ENCODE measurements at regions not wholly inside any gene's neighbourhood (a gene's known extent, or its start where the extent isn't known, plus 50 kb on each side); places are given as distances from the start of the nearest gene placed in this dataset.

DNA sequence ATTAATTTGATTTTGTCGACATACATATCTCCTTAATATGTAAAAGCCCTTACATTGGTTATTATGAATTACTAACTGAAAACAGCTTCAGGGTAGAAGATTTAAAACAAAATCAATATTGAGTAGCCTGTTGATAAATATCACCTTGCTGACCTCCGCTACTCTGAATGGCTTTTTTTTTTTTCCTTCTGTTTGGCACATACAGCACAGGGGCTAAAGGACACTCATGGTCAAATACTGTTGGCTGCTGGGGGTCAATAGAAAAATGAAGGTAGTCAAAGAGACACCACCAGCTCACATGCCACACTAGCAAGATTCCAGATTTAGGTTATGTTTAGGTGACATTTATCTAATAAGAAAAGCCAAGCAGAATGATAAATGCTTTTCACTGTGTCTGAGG is 1642.4 kb upstream of the SLC39A10 start:
- no peak overlapping the region for H3K9ac ChIP-seq

More for the DNA sequence above, 1642.4 kb upstream of the SLC39A10 start:
- TF ChIP-seq FOXM1 (IDR thresholded peaks at IDR 0.05; ENCODE audit: low read depth) = no peak
- no peak for TF ChIP-seq MXI1 (IDR thresholded peaks at IDR 0.05; ENCODE audit: low read depth, low read length)
- no peak for TF ChIP-seq RFX5 (IDR thresholded peaks at IDR 0.05; ENCODE audit: low read length)
- no peak for TF ChIP-seq TAF1 (IDR thresholded peaks at IDR 0.05; ENCODE audit: borderline replicate concordance, low read depth, low read length)
- no peak for TF ChIP-seq CHD2 (IDR thresholded peaks at IDR 0.05; ENCODE audit: low read length, partially characterized antibody)
- no peak for TF ChIP-seq FOSL2 (IDR thresholded peaks at IDR 0.05; ENCODE audit: borderline replicate concordance, low read depth)
- TF ChIP-seq POLR2AphosphoS5 (IDR thresholded peaks at IDR 0.05; ENCODE audit: low read depth, low read length) = no peak
- no peak for TF ChIP-seq SMC3 (IDR thresholded peaks at IDR 0.05; ENCODE audit: low read depth, low read length)
- TF ChIP-seq NFIC (IDR thresholded peaks at IDR 0.05; ENCODE audit: borderline replicate concordance) = no peak
- TF ChIP-seq, protein P1, sequence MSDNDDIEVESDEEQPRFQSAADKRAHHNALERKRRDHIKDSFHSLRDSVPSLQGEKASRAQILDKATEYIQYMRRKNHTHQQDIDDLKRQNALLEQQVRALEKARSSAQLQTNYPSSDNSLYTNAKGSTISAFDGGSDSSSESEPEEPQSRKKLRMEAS (IDR thresholded peaks at IDR 0.05; ENCODE audit: low read depth) = no peak
- TF ChIP-seq, protein P2, sequence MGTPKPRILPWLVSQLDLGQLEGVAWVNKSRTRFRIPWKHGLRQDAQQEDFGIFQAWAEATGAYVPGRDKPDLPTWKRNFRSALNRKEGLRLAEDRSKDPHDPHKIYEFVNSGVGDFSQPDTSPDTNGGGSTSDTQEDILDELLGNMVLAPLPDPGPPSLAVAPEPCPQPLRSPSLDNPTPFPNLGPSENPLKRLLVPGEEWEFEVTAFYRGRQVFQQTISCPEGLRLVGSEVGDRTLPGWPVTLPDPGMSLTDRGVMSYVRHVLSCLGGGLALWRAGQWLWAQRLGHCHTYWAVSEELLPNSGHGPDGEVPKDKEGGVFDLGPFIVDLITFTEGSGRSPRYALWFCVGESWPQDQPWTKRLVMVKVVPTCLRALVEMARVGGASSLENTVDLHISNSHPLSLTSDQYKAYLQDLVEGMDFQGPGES (IDR thresholded peaks at IDR 0.05; ENCODE audit: low read depth, low read length) = no peak
- TF ChIP-seq, protein P3, sequence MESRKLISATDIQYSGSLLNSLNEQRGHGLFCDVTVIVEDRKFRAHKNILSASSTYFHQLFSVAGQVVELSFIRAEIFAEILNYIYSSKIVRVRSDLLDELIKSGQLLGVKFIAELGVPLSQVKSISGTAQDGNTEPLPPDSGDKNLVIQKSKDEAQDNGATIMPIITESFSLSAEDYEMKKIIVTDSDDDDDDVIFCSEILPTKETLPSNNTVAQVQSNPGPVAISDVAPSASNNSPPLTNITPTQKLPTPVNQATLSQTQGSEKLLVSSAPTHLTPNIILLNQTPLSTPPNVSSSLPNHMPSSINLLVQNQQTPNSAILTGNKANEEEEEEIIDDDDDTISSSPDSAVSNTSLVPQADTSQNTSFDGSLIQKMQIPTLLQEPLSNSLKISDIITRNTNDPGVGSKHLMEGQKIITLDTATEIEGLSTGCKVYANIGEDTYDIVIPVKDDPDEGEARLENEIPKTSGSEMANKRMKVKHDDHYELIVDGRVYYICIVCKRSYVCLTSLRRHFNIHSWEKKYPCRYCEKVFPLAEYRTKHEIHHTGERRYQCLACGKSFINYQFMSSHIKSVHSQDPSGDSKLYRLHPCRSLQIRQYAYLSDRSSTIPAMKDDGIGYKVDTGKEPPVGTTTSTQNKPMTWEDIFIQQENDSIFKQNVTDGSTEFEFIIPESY (IDR thresholded peaks at IDR 0.05; ENCODE audit: borderline replicate concordance, low read depth) = no peak
- TF ChIP-seq YY1 (IDR thresholded peaks at IDR 0.05; ENCODE audit: low read depth) = no peak
- no peak for TF ChIP-seq TCF12 (IDR thresholded peaks at IDR 0.05)
- TF ChIP-seq EP300 (IDR thresholded peaks at IDR 0.05; ENCODE audit: borderline replicate concordance in 1 of 2, low read depth in 1 of 2, low read length in 1 of 2) = no peak
- no peak for TF ChIP-seq CTCF (IDR thresholded peaks at IDR 0.05)
- no peak for TF ChIP-seq USF1 (IDR thresholded peaks at IDR 0.05; ENCODE audit: borderline replicate concordance, low read depth)
- no peaks in the 10 kb centered on the region for H3K79me2 ChIP-seq (ENCODE audit: insufficient read depth)
- no peak overlapping the region for H3K4me2 ChIP-seq
- POLR2A ChIA-PET = no interaction called here
- H3K9me2 ChIP-seq = no peaks in the 10 kb centered on the region
- H2AFZ ChIP-seq (ENCODE audit: low read depth) = no peak overlapping the region
- 24% methylated on average over 2 of the region's 2 CpGs for WGBS (ENCODE audit: low lambda C conversion rate)
- H3K4me3 ChIP-seq (ENCODE audit: low read depth in 2 of 2, low read length in 1 of 2) = no peak overlapping the region
- no peaks in the 10 kb centered on the region for H3K27me3 ChIP-seq (ENCODE audit: insufficient read depth)
- H3K27ac ChIP-seq (ENCODE audit: low read depth in 2 of 2, low read length in 1 of 2) = no peak overlapping the region
- no peaks in the 10 kb centered on the region for H3F3A ChIP-seq (replicated peaks; ENCODE audit: insufficient read depth)
- CTCF ChIA-PET = no interaction called here
- DNase-seq = no peak
- H3K36me3 ChIP-seq (replicated peaks in 1 of 2; ENCODE audit: control insufficient read depth in 1 of 2, insufficient read depth in 2 of 2, low read length in 1 of 2) = no peaks in the 10 kb centered on the region
- no peaks in the 10 kb centered on the region; a peak in 1 of 4 replicates for H3K4me1 ChIP-seq (ENCODE audit: control insufficient read depth in 1 of 2, insufficient read depth in 2 of 2, low read depth in 1 of 2, low read length in 1 of 2)
- no peaks in the 10 kb centered on the region for H4K20me1 ChIP-seq (ENCODE audit: insufficient read depth)
- H3K9me3 ChIP-seq = peaks cover 6% of the 10 kb centered on the region; the same call in 1 of the 2 replicates
